Stomach (tissue), 4 donors: ENCODE measurements at regions not wholly inside any gene's neighbourhood (a gene's known extent, or its start where the extent isn't known, plus 50 kb on each side); places are given as distances from the start of the nearest gene placed in this dataset.

Experiments
- POLR2A ChIP-seq, 4 donors: fragments of 450-650 bp; IDR thresholded peaks; one replicate each; pipeline ENCODE4 v1.6.1; 2016; ENCODE audit warnings: antibody characterized with exemption in 4 of 4, control low read depth in 2 of 4, mild to moderate bottlenecking in 1 of 4, moderate library complexity in 1 of 4
- TF ChIP-seq, protein P1 (sequence below), 7 experiments: fragments of 450-650 bp in 4 of 7; fragments of 200-600 bp in 3 of 7; sonication (generic) in 3 of 7; IDR thresholded peaks; one replicate each; pipeline ENCODE4 v1.5.1; 2016 to 2019; ENCODE audit warnings: antibody characterized with exemption in 7 of 7, control low read depth in 2 of 7, mild to moderate bottlenecking in 1 of 7

DNA sequence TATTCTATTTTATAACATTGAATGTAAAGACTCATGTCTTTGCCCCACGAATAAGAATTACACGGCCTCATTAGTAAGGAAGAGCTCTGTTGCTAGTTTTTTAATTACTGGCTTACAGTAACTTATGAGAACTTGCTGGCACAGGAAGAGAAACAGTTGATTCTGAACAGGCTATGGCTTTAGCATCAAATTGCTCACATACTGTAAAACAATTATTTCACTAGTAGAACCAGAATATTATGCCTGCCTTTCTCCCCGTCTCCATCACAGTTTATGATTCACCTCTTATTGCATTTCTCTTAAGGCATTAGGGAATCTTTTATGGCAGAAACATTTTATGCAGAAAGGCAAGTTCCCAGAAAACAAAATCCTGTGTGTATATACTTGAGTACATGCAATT is 126.1 kb downstream of the SPRY1 start:
- TF ChIP-seq, protein P1, sequence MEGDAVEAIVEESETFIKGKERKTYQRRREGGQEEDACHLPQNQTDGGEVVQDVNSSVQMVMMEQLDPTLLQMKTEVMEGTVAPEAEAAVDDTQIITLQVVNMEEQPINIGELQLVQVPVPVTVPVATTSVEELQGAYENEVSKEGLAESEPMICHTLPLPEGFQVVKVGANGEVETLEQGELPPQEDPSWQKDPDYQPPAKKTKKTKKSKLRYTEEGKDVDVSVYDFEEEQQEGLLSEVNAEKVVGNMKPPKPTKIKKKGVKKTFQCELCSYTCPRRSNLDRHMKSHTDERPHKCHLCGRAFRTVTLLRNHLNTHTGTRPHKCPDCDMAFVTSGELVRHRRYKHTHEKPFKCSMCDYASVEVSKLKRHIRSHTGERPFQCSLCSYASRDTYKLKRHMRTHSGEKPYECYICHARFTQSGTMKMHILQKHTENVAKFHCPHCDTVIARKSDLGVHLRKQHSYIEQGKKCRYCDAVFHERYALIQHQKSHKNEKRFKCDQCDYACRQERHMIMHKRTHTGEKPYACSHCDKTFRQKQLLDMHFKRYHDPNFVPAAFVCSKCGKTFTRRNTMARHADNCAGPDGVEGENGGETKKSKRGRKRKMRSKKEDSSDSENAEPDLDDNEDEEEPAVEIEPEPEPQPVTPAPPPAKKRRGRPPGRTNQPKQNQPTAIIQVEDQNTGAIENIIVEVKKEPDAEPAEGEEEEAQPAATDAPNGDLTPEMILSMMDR (IDR thresholded peaks at IDR 0.05), result no peak
- no peak for TF ChIP-seq POLR2A (IDR thresholded peaks at IDR 0.05)
